OCI-LY7 (cell line): ENCODE measurements at regions not wholly inside any gene's neighbourhood (a gene's known extent, or its start where the extent isn't known, plus 50 kb on each side); places are given as distances from the start of the nearest gene placed in this dataset.

ENCODE experiments used
- CTCF ChIP-seq: fragments of 200-600 bp; sonication (generic); conservative IDR thresholded peaks from 2 replicates; pipeline ENCODE4 v1.5.1; 2014; ENCODE audit warnings: mild to moderate bottlenecking, antibody characterized with exemption, low read length, moderate library complexity, mixed read lengths
- EZH2phosphoT487 ChIP-seq: fragments of 200-600 bp; sonication (generic); IDR thresholded peaks from 2 replicates; pipeline ENCODE4 v1.6.1; 2018; ENCODE audit warnings: low read depth, borderline replicate concordance, mild to moderate bottlenecking, mixed run types, antibody characterized with exemption, low read length, moderate library complexity, mixed read lengths

GRCh38 chr4:134952775-134953174 is 751.2 kb upstream of the PABPC4L start:
- TF ChIP-seq CTCF = no peak
- no peak for TF ChIP-seq EZH2phosphoT487
